Colonic mucosa (tissue), 4 donors: ENCODE measurements at regions not wholly inside any gene's neighbourhood (a gene's known extent, or its start where the extent isn't known, plus 50 kb on each side); places are given as distances from the start of the nearest gene placed in this dataset.

Experiments used
- DNase-seq: peaks from one replicate; pipeline ENCODE4 v3.0.0-alpha.2; 2020
- H3K27ac ChIP-seq: fragments of 200-600 bp; one replicate; pipeline ENCODE4 v1.8.0; 2021
- H3K27me3 ChIP-seq: fragments of 200-600 bp; one replicate; pipeline ENCODE4 v1.8.0; 2021
- H3K36me3 ChIP-seq: fragments of 200-600 bp; one replicate; pipeline ENCODE4 v1.8.0; 2021
- H3K4me1 ChIP-seq: fragments of 200-600 bp; one replicate; pipeline ENCODE4 v1.8.0; 2021; ENCODE audit warnings: mild to moderate bottlenecking
- H3K4me3 ChIP-seq: fragments of 200-600 bp; one replicate; pipeline ENCODE4 v1.8.0; 2021
- H3K9ac ChIP-seq, 2 donors: one replicate each; pipeline ENCODE4 v1.7.0; 2013; ENCODE audit warnings: control low read depth in 2 of 2, low read depth in 2 of 2, low read length in 2 of 2
- H3K9me3 ChIP-seq: fragments of 200-600 bp; one replicate; pipeline ENCODE4 v1.8.0; 2021
- intact Hi-C: fragments of 100-400 bp; cut with DNase I; formaldehyde crosslinking; loops from one replicate; pipeline ENCODE4 v1.14.1; 2022
- TF ChIP-seq, protein P1 (sequence below): fragments of 200-600 bp; IDR thresholded peaks from one replicate; pipeline ENCODE4 v1.8.0; 2022; ENCODE audit warnings: antibody characterized with exemption, mild to moderate bottlenecking
- donor health status: healthy.
- donor health status: DM: no; HTN: no; CAD: no.
- donor health status: DM: no; HTN: no; CAD: no.

GRCh38 chr15:96020133-96020532 lies 310.4 kb upstream of the NR2F2 start:
- TF ChIP-seq, protein P1, sequence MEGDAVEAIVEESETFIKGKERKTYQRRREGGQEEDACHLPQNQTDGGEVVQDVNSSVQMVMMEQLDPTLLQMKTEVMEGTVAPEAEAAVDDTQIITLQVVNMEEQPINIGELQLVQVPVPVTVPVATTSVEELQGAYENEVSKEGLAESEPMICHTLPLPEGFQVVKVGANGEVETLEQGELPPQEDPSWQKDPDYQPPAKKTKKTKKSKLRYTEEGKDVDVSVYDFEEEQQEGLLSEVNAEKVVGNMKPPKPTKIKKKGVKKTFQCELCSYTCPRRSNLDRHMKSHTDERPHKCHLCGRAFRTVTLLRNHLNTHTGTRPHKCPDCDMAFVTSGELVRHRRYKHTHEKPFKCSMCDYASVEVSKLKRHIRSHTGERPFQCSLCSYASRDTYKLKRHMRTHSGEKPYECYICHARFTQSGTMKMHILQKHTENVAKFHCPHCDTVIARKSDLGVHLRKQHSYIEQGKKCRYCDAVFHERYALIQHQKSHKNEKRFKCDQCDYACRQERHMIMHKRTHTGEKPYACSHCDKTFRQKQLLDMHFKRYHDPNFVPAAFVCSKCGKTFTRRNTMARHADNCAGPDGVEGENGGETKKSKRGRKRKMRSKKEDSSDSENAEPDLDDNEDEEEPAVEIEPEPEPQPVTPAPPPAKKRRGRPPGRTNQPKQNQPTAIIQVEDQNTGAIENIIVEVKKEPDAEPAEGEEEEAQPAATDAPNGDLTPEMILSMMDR: no peak
- Histone ChIP-seq H3K4me3 (no peak overlapping the region), H3K9ac (no peak overlapping the region), H3K36me3 (no peaks in the 10 kb centered on the region), H3K27me3 (no peaks in the 10 kb centered on the region), H3K27ac (no peak overlapping the region), H3K9me3 (no peaks in the 10 kb centered on the region), H3K4me1 (no peaks in the 10 kb centered on the region)
- intact Hi-C loops: no loop called here
- DNase-seq: no peak

GRCh38 chr15:96020797-96021196 lies 309.7 kb upstream of the NR2F2 start:
- no peak for DNase-seq
- intact Hi-C loops: no loop called here
- Histone ChIP-seq H3K27me3 (no peaks in the 10 kb centered on the region), H3K27ac (no peak overlapping the region), H3K9me3 (no peaks in the 10 kb centered on the region), H3K4me3 (no peak overlapping the region), H3K4me1 (no peaks in the 10 kb centered on the region), H3K9ac (no peak overlapping the region), H3K36me3 (no peaks in the 10 kb centered on the region)
- TF ChIP-seq, protein P1: no peak

GRCh38 chr15:96023081-96023480 lies 307.4 kb upstream of the NR2F2 start:
- no peaks in the 10 kb centered on the region for H3K4me1 ChIP-seq
- H3K27me3 ChIP-seq: no peaks in the 10 kb centered on the region
- no peak for DNase-seq
- TF ChIP-seq, protein P1: no peak
- H3K36me3 ChIP-seq: no peaks in the 10 kb centered on the region
- no peak overlapping the region for H3K4me3 ChIP-seq
- no peak overlapping the region for H3K27ac ChIP-seq
- intact Hi-C loops: no loop called here
- no peaks in the 10 kb centered on the region for H3K9me3 ChIP-seq
- no peak overlapping the region for H3K9ac ChIP-seq

GRCh38 chr15:96027501-96027900 lies 303.0 kb upstream of the NR2F2 start:
- H3K9me3 ChIP-seq: no peaks in the 10 kb centered on the region
- H3K36me3 ChIP-seq: no peaks in the 10 kb centered on the region
- no peak overlapping the region for H3K27ac ChIP-seq
- TF ChIP-seq, protein P1: no peak
- intact Hi-C loops: no loop called here
- H3K4me1 ChIP-seq: no peaks in the 10 kb centered on the region
- no peak overlapping the region for H3K4me3 ChIP-seq
- H3K9ac ChIP-seq: no peak overlapping the region
- H3K27me3 ChIP-seq: no peaks in the 10 kb centered on the region
- no peak for DNase-seq

DNA sequence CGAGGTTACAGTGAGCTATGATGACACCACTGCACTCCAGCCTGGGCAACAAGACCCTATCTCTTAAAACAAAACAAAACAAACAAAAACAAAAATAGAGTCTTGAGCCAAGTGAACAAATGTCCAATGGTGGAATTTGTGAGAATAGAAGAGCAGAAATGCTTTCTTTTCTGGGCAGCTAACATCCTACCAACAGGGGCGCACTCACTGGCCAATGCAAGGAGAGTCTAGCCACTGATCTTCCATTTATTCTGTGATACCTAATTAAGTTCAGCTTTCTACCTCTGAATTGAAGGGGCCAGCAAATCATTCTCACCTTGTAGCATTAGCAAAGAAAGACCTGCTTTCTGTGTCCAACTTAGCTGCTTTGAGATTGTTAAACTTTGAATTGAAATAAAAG lies 301.9 kb upstream of the NR2F2 start:
- intact Hi-C loops: no loop called here
- no peaks in the 10 kb centered on the region for H3K36me3 ChIP-seq
- DNase-seq: no peak
- H3K4me1 ChIP-seq: no peaks in the 10 kb centered on the region
- H3K9ac ChIP-seq: no peak overlapping the region
- no peaks in the 10 kb centered on the region for H3K9me3 ChIP-seq
- TF ChIP-seq, protein P1: no peak
- no peak overlapping the region for H3K27ac ChIP-seq
- no peak overlapping the region for H3K4me3 ChIP-seq
- no peaks in the 10 kb centered on the region for H3K27me3 ChIP-seq

- no peak for DNase-seq
- Histone ChIP-seq H3K36me3 (no peaks in the 10 kb centered on the region), H3K27me3 (no peaks in the 10 kb centered on the region), H3K27ac (no peak overlapping the region), H3K4me3 (no peak overlapping the region), H3K9ac (no peak overlapping the region), H3K9me3 (no peaks in the 10 kb centered on the region), H3K4me1 (no peaks in the 10 kb centered on the region)
- intact Hi-C loops: no loop called here
- TF ChIP-seq, protein P1: no peak
These were observed 301.3 kb upstream of the NR2F2 start for GRCh38 chr15:96029172-96029571.
